K562 (cell line): ENCODE measurements at regions not wholly inside any gene's neighbourhood (a gene's known extent, or its start where the extent isn't known, plus 50 kb on each side); places are given as distances from the start of the nearest gene placed in this dataset.

Experiments used
- ATAC-seq: fragments of 200-7000 bp; cut with Tn5 transposase; 3 replicates; pipeline ENCODE4 v1.9.1; 2020; ENCODE audit warnings: moderate library complexity
- BruUV-seq: library from RNA; stranded (reverse); fragments of 400-500 nt; replicated peaks from 2 replicates; lab custom pipeline; 2021; lab: Mats Ljungman, UMichigan
- CTCF ChIA-PET: fragments of 300-600 bp; formaldehyde crosslinking; extraction: SDS; loops from one replicate; lab custom pipeline; 2021; ENCODE audit warnings: low intra/inter-chr PET ratio; lab: Yijun Ruan, JAX
- POLR2A ChIA-PET: fragments of 300-600, 350-650 bp; sonication (Branson Sonifier 250); formaldehyde crosslinking; extraction: SDS; loops from one replicate; lab custom pipeline; 2021; ENCODE audit warnings: antibody characterized with exemption, inconsistent platforms; lab: Yijun Ruan, JAX
- DNase-seq, 4 experiments: peaks; one replicate each; pipeline versions ENCODE4 v3.0.0 to v3.0.0-alpha.2; 2011 to 2018; ENCODE audit warnings: low spot score in 3 of 4, mixed read lengths in 3 of 4; ENCODE audit errors: extremely low read depth in 1 of 4
- FAIRE-seq: peaks from 2 replicates; lab custom pipeline; 2011; peaks lifted over from hg19 to GRCh38; lab: Jason Lieb, UNC
- H2AFZ ChIP-seq: 2 replicates; pipeline ENCODE4 v1.6.0; 2011; ENCODE audit warnings: low read depth, low read length, control low read depth, inconsistent platforms
- H3K27ac ChIP-seq: fragments of 200-600 bp; 3 replicates; pipeline ENCODE4 v1.8.0; 2011; ENCODE audit warnings: low read depth, mild to moderate bottlenecking, control low read depth, inconsistent platforms, low read length, moderate library complexity, mixed read lengths; ENCODE audit errors: extremely low read depth
- H3K27me3 ChIP-seq, 2 experiments: fragments of 300-600 bp in 1 of 2; 2 replicates in 1 of 2; 3 replicates in 1 of 2; pipeline versions ENCODE4 v1.6.0 to v1.8.0; 2011; ENCODE audit warnings: inconsistent platforms in 2 of 2, low read length in 2 of 2, mild to moderate bottlenecking in 1 of 2, mixed read lengths in 1 of 2, moderate library complexity in 1 of 2; ENCODE audit not compliant: control insufficient read depth in 2 of 2, insufficient read depth in 2 of 2
- H3K36me3 ChIP-seq: fragments of 300-600 bp; 3 replicates; pipeline ENCODE4 v1.8.0; 2011; ENCODE audit warnings: mild to moderate bottlenecking, low read length, inconsistent platforms; ENCODE audit not compliant: control insufficient read depth, insufficient read depth
- H3K4me1 ChIP-seq, 2 experiments: fragments of 200-600 bp in 1 of 2; replicated peaks in 1 of 2; 2 replicates in 1 of 2; 3 replicates in 1 of 2; pipeline versions ENCODE4 v1.5.1 to v1.8.0; 2011; ENCODE audit warnings: inconsistent platforms in 2 of 2, low read length in 2 of 2, mild to moderate bottlenecking in 1 of 2, mixed read lengths in 1 of 2, moderate library complexity in 1 of 2; ENCODE audit not compliant: control insufficient read depth in 2 of 2, insufficient read depth in 2 of 2
- H3K4me2 ChIP-seq: 2 replicates; pipeline ENCODE4 v1.6.1; 2011; ENCODE audit warnings: low read length, control low read depth, inconsistent platforms, mixed read lengths; ENCODE audit not compliant: insufficient read depth
- H3K4me3 ChIP-seq: fragments of 200-600 bp; sonication (generic), shearing (Covaris generic); 2 replicates; pipeline ENCODE4 v1.5.1; 2016; ENCODE audit warnings: control low read depth, inconsistent platforms
- H3K79me2 ChIP-seq: fragments of 200-600 bp; 3 replicates; pipeline ENCODE4 v1.8.0; 2011; ENCODE audit warnings: low read length, inconsistent platforms; ENCODE audit not compliant: control insufficient read depth, insufficient read depth
- H3K9ac ChIP-seq, 2 experiments: 2 replicates each; pipeline versions ENCODE4 v1.6.0 to v1.6.1; 2011; ENCODE audit warnings: low read depth in 2 of 2, low read length in 2 of 2, control low read depth in 1 of 2, inconsistent platforms in 1 of 2, mild to moderate bottlenecking in 1 of 2, mixed read lengths in 1 of 2; ENCODE audit not compliant: insufficient read depth in 1 of 2
- H3K9me1 ChIP-seq: one replicate; pipeline ENCODE4 v1.6.0; 2011; ENCODE audit warnings: inconsistent platforms, mild to moderate bottlenecking, low read length, moderate library complexity; ENCODE audit not compliant: control insufficient read depth, insufficient read depth
- H3K9me3 ChIP-seq: replicated peaks from 2 replicates; pipeline ENCODE4 v1.5.1; 2011; ENCODE audit warnings: low read depth, low read length, inconsistent platforms; ENCODE audit not compliant: control insufficient read depth, insufficient read depth
- H4K20me1 ChIP-seq: replicated peaks from 2 replicates; pipeline ENCODE4 v1.6.1; 2011; ENCODE audit warnings: low read length, inconsistent platforms, mixed read lengths; ENCODE audit not compliant: control insufficient read depth, insufficient read depth
- ATF2 ChIP-seq: sonication (generic); formaldehyde crosslinking; IDR thresholded peaks from 2 replicates; pipeline ENCODE4 v1.8.1; 2022; ENCODE audit warnings: missing genetic modification reagents
- BRF2 ChIP-seq: IDR thresholded peaks from 3 replicates; pipeline ENCODE4 v1.6.1; 2011; ENCODE audit warnings: borderline replicate concordance, mild to moderate bottlenecking; ENCODE audit not compliant: insufficient read length, insufficient read depth
- ILK ChIP-seq: fragments of 450-650 bp; IDR thresholded peaks from 2 replicates; pipeline ENCODE4 v1.6.1; 2016; ENCODE audit warnings: missing genetic modification characterization, low read depth, mild to moderate bottlenecking, missing compliant biosample characterization, moderate library complexity, borderline replicate concordance
- JUN ChIP-seq, 2 experiments: sonication (generic) in 1 of 2; formaldehyde crosslinking in 1 of 2; IDR thresholded peaks; 2 replicates each; pipeline versions ENCODE4 v1.6.1 to v1.8.0; 2012 to 2022; ENCODE audit warnings: borderline replicate concordance in 2 of 2, mild to moderate bottlenecking in 2 of 2, improper control_type of control experiment in 1 of 2, low read depth in 1 of 2, low read length in 1 of 2, missing genetic modification reagents in 1 of 2
- LEF1 ChIP-seq: fragments of 450-650 bp; IDR thresholded peaks from 2 replicates; pipeline ENCODE4 v1.6.1; 2016; ENCODE audit warnings: mild to moderate bottlenecking
- NCOA6 ChIP-seq: fragments of 450-650 bp; IDR thresholded peaks from 2 replicates; pipeline ENCODE4 v1.6.1; 2017; ENCODE audit warnings: mild to moderate bottlenecking
- NR3C1 ChIP-seq: sonication (generic); formaldehyde crosslinking; IDR thresholded peaks from 2 replicates; pipeline ENCODE4 v1.8.1; 2022; ENCODE audit warnings: missing genetic modification reagents
- POLR2A ChIP-seq: fragments of 450-650 bp; conservative IDR thresholded peaks from 2 replicates; pipeline ENCODE4 v1.6.1; 2016
- RBM34 ChIP-seq: fragments of 200-400 bp; formaldehyde crosslinking; IDR thresholded peaks from 2 replicates; pipeline ENCODE4 v1.6.1; 2018; ENCODE audit warnings: low read length, borderline replicate concordance; ENCODE audit not compliant: insufficient read depth
- SMAD1 ChIP-seq: fragments of 150-350 bp; IDR thresholded peaks from 2 replicates; pipeline ENCODE4 v1.6.1; 2014; ENCODE audit warnings: low read length, low read depth; ENCODE audit not compliant: partially characterized antibody
- ZNF436 ChIP-seq: fragments of 250-450, 450-650 bp; sonication (Bioruptor Pico); formaldehyde crosslinking; IDR thresholded peaks from 2 replicates; pipeline ENCODE4 v1.7.0; 2020; ENCODE audit warnings: mild to moderate bottlenecking
- ZNF551 ChIP-seq: fragments of 250-450 bp; sonication (Bioruptor Pico); IDR thresholded peaks from 2 replicates; pipeline ENCODE4 v1.5.0; 2021; ENCODE audit warnings: mild to moderate bottlenecking, moderate library complexity
- ZSCAN32 ChIP-seq: fragments of 450-650 bp; formaldehyde crosslinking; IDR thresholded peaks from 2 replicates; pipeline ENCODE4 v1.4.0; 2020; ENCODE audit warnings: mild to moderate bottlenecking, moderate library complexity
- WGBS: fragments of 100-300 bp; shearing (Covaris generic); methylation state at CpG from one replicate; pipeline ENCODE4 v1.1.6; 2016; ENCODE audit warnings: low coverage, mixed read lengths; ENCODE audit not compliant: insufficient coverage; ENCODE audit errors: missing lambda C conversion rate; 5-methylcytosine and 5-hydroxymethylcytosine counted together
- in situ Hi-C: fragments of 300-500 bp; cut with MboI; formaldehyde crosslinking; loops from 4 replicates; pipeline ENCODE4 v1.15.0; 2018; ENCODE audit warnings: inconsistent platforms, mixed read lengths
- intact Hi-C: fragments of 100-400 bp; cut with micrococcal nuclease; formaldehyde crosslinking; loops from 2 replicates; pipeline ENCODE4 v1.14.2; 2022

DNA sequence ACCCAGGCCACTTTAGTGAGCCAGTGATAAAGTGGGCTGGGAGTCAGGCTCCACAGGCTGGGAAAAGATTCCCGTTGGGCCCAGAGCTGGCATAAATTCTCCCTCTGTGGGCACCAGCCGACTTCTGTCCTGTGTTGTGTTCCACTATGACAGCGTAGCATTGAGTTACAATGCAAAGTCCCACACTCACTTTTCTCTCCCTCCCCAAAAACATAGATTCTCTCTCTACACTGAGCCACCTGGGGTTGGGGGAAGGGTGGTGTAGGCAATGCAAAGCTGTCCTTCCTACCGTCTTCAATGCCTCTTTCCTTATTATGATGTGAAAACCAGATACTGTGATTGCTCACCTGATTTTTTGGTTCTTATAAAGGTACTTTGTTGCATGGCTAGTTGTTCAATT lies 566.2 kb downstream of the RAPGEF2 start:
- Histone ChIP-seq H3K9ac (no peak overlapping the region), H3K36me3 (no peaks in the 10 kb centered on the region), H3K9me3 (no peaks in the 10 kb centered on the region), H3K27ac (no peak overlapping the region), H4K20me1 (no peaks in the 10 kb centered on the region), H3K79me2 (no peaks in the 10 kb centered on the region), H3K4me1 (no peaks in the 10 kb centered on the region), H3K4me3 (no peak overlapping the region), H3K27me3 (no peaks in the 10 kb centered on the region), H3K9me1 (no peaks in the 10 kb centered on the region), H2AFZ (no peak overlapping the region), H3K4me2 (no peak overlapping the region)
- ATAC-seq (no peak), FAIRE-seq (no peak), DNase-seq (no peak)
- in situ Hi-C loops (no loop called here), intact Hi-C loops (no loop called here)
- POLR2A ChIA-PET: no interaction called here
- CTCF ChIA-PET: no interaction called here
- no TSS peak for BruUV-seq
- TF ChIP-seq ATF2 (CRISPR knock-in tag) (no peak), NCOA6 (no peak), ZNF436 (CRISPR knock-in tag) (no peak), ILK (no peak), SMAD1 (no peak), NR3C1 (CRISPR knock-in tag) (no peak), ZSCAN32 (CRISPR knock-in tag) (no peak), JUN (IDR thresholded peaks at IDR 0.05; ENCODE audit: borderline replicate concordance, low read depth, low read length) (no peak), JUN (CRISPR knock-in tag; IDR thresholded peaks at IDR 0.05; ENCODE audit: borderline replicate concordance) (no peak), BRF2 (no peak), POLR2A (no peak), ZNF551 (CRISPR knock-in tag) (no peak), LEF1 (no peak), RBM34 (no peak)
- 0% methylated on average over 4 of the region's 4 CpGs for WGBS
